Right renal cortex interstitium (tissue), 3 donors: ENCODE measurements at regions not wholly inside any gene's neighbourhood (a gene's known extent, or its start where the extent isn't known, plus 50 kb on each side); places are given as distances from the start of the nearest gene placed in this dataset.
"Not testable (repeated sequence)": the region's sequence is repeated elsewhere in the genome, so short reads cannot be mapped to it uniquely, and the experiment has no call there.

Source experiments
- DNase-seq, 3 donors: peaks; one replicate each; pipeline ENCODE4 v3.0.0-alpha.2; 2013; ENCODE audit warnings: low read depth in 3 of 3, low spot score in 2 of 3

DNA sequence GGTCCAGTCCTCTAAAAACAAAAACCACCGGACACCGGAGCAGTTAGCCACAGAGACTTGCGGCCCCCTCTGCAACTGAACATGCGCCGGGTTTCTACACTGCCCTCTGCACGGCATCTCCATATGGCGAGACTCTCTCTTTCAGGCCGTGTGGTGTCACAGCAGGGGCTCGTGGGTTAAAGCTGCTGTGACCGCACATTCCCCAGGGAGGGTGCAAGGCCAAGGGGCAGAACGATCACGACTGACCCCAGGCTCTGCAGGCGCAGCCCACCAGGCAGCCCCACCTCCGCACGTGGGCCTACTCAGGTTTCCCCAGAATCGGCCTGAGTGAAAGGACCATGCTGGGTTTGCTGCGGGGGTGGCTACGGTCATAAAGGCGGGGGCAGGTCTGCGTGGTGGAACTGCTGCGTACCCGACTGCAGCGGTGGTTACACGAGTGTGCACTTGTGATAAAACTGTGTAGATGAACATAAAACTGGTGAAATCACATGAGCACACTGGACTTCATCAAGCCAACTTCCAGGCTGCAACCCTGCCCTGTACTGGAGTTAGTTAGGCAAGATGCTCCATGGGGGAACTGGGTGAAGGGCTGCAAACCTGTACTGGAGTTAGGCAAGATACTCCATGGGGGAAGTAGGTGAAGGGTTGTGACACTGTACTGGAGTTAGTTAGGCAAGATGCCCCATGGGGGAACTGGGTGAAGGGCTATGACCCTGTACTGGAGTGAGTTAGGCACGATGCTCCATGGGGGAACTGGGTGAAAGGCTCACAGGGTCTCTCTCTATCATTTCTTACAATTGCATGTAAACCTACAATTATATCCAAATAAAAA is 81.4 kb upstream of the PPP2R2D start:
- no peak for DNase-seq

DNA sequence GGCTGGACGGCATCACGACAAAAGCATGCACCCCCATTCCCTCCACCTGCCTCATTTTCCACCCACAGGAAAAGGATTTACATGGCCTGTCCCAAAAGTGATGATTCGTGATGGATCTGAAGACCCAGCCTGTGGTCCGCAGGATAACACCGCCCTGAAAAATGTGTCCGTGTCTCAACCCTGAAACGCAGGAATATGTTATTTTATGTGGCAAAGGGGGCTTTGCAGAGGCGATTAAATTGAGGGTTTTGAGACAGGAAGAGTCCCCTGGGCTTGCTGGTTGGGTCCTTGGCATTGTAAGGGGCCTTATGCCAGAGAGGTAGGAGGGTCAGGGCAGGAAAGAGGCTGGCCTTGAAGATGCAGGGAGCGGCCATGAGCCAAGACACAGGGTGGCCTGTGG is 80.2 kb upstream of the PPP2R2D start:
- DNase-seq = no peak

- DNase-seq = no peak
Measured at GRCh38 chr10:131821378-131822012, 79.3 kb upstream of the PPP2R2D start.

- DNase-seq = no peak
Measured at GRCh38 chr10:131822013-131822691, 78.7 kb upstream of the PPP2R2D start.

DNA sequence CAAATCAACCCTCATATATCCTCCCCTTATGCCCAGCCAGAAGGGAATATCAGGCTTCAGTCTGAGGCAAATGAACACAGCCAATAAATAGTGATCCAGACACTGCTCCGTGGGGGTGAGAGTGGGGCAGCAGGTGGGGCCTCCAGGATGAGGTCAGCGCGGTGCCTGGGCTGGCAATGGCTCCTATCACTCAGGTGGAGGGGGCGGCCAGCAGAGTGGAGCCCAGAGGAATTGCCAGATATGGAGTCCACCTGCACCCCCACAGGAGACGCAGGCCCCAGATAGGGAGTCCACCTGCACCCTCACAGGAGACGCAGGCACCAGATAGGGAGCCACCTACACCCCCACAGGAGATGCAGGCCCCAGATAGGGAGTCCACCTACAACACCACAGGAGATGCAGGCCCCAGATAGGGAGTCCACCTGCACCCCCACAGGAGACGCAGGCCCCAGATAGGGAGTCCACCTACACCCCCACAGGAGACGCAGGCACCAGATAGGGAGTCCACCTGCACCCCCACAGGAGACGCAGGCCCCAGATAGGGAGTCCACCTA is 78.0 kb upstream of the PPP2R2D start:
- DNase-seq = no peak

DNA sequence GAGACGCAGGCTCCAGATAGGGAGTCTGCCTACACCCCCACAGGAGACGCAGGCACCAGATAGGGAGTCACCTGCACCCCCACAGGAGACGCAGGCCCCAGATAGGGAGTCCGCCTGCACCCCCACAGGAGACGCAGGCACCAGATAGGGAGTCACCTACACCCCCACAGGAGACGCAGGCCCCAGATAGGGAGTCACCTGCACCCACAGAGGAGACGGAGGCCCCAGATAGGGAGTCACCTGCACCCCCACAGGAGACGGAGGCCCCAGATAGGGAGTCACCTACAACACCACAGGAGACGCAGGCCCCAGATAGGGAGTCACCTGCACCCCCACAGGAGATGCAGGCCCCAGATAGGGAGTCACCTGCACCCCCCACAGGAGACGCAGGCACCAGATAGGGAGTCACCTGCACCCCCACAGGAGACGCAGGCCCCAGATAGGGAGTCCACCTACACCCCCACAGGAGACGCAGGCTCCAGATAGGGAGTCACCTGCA is 77.2 kb upstream of the PPP2R2D start:
- not testable (repeated sequence) for DNase-seq

GRCh38 chr10:131824371-131825149 is 76.2 kb upstream of the PPP2R2D start:
- DNase-seq = no peak

DNA sequence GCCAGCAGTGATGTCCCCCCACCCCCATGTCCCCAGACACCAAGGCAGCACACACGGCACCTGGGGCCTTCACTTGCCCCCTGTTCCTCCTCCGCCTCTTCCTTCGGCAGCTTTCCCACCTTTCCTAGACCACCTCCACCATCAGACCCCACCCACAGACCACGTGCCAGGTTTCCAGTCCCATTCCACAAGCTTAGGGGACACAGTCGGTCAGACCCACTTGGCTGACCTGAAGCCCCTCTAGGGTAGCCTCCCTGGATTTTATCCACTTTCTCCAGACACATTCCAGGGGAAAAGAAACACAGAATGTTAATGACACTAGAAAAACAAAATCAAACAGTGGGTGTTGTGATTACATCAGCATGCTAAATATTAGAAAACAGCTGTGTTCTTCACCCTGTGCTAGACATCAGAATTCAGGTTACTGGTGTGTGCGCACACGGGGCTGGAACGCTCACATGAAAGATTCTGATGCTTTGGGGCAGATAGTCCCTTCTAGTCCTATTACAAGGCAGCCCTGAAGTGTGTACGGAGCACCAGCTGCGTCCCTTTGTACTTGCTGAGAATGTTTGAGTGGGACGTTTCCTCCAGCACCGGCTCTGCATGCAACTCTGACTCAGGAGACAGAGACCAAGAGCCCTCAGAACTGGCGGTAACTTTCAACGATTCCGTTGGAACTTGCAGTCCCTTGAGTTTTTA is 75.5 kb upstream of the PPP2R2D start:
- no peak for DNase-seq

- DNase-seq = no peak
Measured at GRCh38 chr10:131825960-131826650, 74.7 kb upstream of the PPP2R2D start.

GRCh38 chr10:131829156-131829930 is 71.5 kb upstream of the PPP2R2D start:
- no peak for DNase-seq

DNA sequence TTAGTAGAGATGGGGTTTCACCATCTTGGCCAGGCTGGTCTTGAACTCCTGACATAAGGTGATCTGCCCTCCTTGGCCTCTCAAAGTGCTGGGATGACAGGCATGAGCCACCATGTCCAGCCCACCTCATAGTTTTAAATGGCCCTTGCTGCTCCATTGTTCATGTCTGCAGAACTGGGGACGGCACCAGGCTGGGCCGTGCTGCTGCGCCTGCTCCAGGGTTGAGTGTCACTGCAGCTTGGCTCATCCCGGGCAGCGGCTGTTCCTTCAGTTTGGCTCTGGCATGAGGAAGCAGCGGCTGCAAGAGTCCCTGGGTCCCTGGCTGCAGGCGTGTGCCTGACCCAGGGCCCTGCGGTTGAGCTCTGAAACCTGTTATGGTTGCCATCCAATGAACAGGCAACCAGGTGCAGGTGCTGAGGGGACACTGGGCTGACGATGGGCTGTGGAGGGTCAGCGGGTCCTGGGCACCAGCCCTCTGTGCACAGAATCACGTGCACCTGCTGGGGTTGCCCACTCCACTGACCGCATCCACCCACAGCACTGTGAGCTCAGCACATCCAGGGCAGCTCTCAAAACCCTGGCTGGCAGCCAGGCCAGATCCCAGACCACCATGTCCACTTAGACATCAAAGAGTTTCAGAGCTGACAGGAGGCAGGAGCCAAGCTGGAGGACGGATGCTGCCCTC is 70.2 kb upstream of the PPP2R2D start:
- no peak for DNase-seq

DNA sequence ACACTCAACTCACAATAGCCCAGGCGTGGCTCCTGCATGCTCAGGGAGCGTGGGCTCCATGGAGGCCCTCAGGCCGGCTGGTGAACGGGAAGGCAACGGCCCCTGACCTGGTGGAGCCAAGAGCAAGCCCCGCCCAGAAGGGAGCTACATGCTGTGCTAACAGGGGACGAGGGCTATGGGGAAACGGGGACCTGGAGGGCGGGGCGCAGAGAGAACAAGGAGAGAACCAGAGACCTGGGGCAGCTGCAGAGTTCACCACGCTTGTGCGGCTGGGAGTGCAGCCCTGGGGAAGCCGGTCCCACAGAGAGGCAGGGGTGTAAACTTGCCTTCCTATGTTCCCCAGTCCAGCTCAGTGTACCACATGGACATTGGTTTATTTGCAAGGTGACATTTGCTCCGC is 69.2 kb upstream of the PPP2R2D start:
- no peak for DNase-seq

- no peak for DNase-seq
Measured at GRCh38 chr10:131832056-131832685, 68.6 kb upstream of the PPP2R2D start.

- DNase-seq = no peak
Measured at GRCh38 chr10:131833013-131833412, 67.8 kb upstream of the PPP2R2D start.

DNA sequence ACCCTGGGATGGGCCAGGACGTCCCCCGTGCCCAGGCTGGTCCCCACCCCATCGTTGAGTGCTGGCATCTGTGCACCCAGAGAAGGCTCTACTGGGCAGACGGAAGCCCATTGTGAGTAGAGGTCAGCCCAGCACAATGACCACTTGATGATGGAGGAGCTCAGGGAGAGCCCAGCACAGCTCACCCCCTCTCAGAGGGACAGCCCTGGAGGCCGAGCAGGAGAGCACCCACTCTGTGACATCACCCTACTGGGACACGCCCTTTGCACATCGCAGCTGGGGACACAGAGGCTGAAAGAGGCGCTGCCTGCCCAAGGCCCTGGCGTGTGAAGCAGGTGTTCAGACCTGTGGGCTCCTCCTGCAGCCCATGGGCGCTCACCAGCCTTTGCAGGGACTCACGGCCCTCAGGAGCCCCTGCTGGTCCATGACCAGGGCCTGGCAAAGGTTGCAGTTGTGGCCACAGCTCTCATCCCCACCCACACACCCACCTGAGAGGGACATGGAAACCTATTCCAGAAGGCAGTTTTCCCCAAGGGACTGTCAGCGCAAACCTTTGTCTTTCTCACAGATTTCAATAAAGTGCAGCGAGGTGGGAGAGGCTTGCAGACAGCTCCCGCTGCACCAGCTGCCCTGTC is 67.2 kb upstream of the PPP2R2D start:
- DNase-seq = no peak

GRCh38 chr10:131834152-131834810 is 66.5 kb upstream of the PPP2R2D start:
- DNase-seq = no peak
